HCEC 1CT (cell line): ENCODE measurements at regions not wholly inside any gene's neighbourhood (a gene's known extent, or its start where the extent isn't known, plus 50 kb on each side); places are given as distances from the start of the nearest gene placed in this dataset.

ENCODE experiments used
- DNase-seq: peaks from one replicate; pipeline ENCODE4 v3.0.0-alpha.2; 2017

DNA sequence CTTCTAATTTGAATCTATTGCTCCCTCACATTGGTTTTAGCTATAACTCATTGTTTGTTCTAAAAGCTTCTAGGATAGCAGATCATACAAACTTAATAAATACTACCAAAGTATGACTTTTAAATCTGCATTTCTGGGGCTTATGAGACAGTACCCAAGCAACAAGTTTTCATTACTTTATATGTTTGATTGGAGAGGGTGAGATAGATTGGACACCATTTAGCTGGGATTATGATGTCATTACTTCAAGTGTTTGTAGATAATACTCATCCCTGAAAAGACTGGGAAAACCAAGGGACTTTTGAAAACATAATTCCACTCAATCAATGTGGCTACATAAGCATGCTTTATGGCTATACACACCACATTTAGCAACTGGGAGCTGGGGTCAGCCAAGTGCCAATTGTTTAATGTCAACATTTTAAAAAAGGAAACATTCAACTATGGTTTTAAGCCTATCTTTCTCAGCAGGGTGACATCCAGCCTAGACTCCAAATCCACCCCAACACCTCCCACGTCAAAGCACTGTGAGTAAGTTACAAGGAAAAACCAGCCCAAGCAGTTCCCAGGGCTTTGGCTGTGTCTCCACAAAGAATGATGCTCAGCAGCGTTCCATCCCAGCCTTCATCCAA lies 119.9 kb downstream of the ETAA1 start:
- no peak for DNase-seq

- DNase-seq, result no peak
Observed at GRCh38 chr2:67522148-67522547, 125.0 kb downstream of the ETAA1 start.

- DNase-seq, result no peak
Observed at GRCh38 chr2:67524213-67524612, 127.1 kb downstream of the ETAA1 start.

DNA sequence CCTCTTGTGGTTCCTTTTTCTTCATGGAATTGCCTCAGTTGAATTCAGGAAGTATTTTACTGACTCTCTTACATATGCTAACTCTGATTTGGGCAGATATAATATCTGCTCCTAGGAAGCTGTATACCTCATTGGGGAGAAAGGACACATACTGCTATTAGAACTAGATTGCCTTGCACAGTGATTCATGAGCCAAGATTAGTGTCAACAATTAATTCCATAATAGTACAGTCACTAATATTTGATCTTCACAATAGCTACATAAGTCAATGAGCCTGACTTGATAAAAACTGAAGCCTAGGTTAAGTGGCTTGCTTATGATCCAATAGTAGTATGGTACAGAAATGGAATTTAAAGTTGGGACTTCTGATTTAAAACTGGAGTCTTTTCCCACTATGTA lies 127.6 kb downstream of the ETAA1 start:
- DNase-seq, result no peak

- DNase-seq, result peak; percentile 74
Observed at GRCh38 chr2:67526283-67526682, 129.2 kb downstream of the ETAA1 start.

DNA sequence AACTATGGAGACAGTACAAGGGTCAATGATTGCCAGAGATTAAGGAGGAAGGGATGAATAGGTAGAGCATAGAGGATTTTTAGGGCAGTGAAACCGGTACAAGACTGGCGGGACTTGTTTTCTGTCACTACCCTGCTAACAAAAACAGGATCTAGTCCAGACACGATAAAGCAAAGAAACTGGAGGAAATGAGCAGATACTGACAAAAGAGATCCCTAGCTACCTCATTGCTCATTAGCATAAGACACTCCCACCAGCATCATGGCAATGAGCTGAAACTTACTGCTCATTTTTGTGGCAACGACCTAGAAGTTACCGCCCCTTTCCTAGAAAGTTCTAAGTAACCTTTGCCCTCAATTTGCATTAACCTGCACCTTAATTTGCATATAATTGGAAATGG lies 131.2 kb downstream of the ETAA1 start:
- no peak for DNase-seq

DNA sequence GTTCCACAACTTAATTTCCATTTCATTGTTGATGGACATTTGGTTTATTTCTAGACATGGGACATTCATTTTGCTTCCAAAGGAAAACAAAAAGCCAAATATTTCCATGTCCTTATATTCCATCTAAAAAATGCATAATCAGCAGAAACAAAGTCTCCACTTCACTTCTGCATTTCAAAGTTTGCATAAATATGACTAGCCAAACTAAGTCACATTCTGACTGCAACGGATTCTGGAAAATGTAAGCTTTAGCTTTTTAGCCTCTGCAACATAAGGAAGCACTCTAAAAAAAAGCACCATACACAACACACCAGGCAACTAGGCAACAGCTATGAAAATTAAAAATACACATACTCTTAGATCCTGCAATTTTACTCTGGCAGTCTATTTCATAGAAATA lies 135.3 kb downstream of the ETAA1 start:
- no peak for DNase-seq

DNA sequence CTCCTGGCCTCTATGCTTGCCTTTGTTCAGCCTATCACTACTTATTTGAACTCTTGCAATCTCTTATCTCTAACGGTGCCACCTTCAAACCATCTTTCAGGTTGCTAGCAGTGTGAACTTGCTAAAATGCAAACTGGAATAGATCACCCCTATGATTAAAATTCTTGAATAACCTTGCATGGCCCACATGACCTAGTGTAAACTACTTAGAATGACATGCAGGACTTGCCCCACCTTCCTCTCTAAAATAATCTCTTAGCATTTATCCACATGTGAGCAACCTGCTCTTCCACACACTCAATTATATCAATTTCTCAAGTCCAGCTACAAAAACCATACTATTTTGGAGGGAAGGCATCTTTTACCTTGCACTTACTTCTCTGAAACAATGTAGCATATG lies 137.6 kb downstream of the ETAA1 start:
- DNase-seq, result no peak

DNA sequence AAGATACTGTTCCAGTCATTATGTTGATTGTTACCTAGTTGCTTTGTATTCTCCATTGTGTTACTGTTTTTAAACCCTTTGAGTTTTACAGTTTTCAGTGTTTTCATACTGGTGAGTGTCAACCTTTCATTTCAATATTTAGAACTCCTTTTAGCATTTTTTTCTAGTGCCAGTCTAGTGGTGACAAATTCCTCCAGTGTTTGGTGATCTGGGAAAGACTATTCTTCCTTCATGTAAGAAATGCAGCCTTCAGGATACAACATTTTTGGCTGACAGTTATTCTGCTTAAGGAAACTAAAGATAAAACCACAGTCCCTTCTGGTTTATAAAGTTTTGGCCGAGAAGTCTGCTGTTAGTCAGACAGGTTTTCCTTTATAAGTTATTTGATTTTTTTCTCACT lies 143.8 kb downstream of the ETAA1 start:
- DNase-seq, result no peak

DNA sequence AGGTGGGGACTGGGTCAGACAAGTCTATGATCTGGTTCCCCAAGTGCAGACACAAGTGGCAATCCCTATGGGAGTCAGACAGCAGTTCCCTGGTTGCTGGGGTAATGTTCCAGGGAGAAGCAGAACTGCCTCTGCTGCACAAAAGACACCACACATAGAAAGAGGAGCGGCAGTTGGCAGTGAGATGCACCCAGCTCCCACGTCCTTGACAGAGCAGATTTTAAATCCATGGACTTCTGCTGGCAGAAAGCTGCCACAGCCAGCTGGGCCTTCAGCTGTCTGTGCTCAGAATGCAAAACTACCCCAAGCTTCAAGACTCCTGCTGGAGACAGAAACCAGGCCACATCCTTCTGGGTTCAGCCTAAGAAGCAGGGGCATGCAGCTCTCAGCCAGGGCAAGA lies 147.2 kb downstream of the ETAA1 start:
- DNase-seq, result no peak

GRCh38 chr2:67548317-67549201 lies 151.4 kb downstream of the ETAA1 start:
- DNase-seq, result no peak

GRCh38 chr2:67559156-67559555 lies 162.0 kb downstream of the ETAA1 start:
- DNase-seq, result no peak

DNA sequence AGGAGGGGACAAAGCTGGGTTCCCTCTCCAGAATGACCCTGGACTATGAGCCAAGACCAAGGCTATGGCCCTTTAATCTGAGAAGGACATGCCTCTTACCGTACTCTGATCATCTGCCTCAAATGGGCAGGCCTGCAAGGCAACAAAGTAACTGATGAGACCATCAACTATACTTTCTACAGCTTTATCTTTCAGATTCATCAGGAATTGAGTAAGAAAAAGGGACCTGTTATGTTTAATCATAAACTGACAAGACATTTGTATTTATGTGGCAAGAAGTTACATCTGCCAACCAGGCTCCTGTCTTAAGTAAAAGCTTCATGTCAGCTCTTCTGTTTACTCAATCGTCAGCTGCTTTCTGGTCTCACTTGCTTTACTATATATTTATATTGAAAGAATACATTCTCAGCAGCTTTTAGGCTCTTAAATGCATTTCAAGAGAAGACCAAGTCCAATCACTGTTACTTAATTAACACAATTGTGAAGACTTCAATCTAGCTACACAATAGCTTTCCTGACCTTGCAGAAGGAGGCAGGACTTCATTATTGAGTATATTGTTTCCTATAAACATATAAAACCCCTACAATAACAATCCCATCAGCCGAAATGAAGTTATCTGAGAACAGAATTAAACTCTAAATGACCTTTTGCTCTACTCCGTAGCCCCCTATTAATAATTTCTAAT lies 163.8 kb downstream of the ETAA1 start:
- peak; percentile 27 for DNase-seq

DNA sequence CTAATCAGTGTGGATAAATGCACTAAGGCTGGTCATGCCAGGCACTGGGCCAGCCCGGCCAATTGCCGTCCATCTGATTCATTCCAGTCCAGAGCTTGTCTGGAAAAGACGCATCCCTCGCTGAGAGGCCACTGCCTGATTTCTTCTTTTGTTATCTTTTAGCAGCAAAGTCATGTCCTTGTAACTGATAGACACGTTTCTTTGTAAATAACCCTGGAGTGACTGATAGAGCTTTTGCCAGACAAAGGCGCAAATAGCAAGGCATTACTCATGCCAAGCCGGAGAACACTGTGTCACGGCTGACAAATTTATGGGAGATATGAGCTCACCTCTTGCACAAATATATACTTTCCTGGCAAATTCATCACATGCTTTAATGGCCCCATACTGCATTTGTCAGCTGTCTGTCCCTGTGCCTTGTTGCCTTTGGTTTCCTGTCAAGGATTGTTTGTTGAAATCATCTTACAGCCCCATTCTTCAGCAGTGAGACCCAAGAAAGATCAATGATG lies 164.4 kb downstream of the ETAA1 start:
- DNase-seq, result peak; percentile 80

- DNase-seq, result peak; percentile 73
Observed at GRCh38 chr2:67564076-67564475, 166.9 kb downstream of the ETAA1 start.

DNA sequence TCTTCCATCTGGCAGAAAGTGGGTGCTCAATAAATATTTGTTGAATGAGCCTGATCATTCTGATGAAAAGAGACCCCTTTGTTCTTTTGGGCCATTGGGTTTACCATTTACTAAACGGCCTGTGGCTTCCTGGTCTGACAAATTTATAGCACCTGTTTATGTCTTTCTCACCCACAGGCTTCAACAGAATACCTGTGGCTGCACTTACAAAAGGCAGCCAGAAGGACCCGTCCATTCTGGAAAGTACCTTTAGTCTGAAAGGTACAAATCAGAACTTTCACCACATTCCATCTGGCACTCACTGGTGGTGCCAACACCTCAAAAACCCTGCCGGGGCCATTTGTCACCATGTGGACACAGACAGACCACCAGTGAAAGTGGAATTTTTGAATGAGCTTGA lies 167.5 kb downstream of the ETAA1 start:
- no peak for DNase-seq

DNA sequence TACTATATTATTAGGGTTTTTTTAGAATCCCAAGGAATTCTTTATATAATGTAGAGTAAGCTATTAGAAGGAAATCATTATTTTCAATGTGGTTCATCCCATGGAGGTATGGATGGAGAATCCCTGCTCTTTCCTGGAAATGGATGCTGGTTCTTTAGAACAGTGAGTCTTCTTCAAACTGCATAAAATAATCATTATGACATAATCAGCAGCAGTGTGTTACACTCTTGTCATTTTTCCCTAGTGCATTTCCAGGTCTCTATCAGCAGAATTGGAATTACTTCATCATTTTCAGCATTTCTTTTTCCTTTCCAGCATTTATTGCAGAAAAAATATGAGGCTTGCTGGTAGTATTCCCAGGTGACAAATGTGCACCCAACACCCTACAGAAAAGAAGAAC lies 168.1 kb downstream of the ETAA1 start:
- no peak for DNase-seq

DNA sequence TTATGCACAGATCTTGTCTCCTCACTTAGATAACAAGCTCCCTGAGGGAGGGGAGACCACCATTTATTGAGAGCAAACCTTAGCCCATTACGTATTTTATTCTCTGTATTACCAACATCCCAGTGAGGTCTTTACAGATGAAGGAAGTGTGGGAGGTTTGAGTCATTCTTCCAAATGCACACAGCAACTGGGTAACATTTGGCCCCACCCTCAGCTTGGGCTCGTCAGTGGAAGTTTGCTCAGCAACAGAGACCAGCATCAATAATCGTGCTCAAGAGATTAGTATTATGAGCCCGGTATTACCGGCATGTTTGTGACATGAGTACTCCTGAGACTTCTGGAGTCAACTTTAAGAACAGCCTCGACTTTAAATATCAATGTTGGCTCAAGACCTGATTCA lies 168.6 kb downstream of the ETAA1 start:
- peak; percentile 73 for DNase-seq

DNA sequence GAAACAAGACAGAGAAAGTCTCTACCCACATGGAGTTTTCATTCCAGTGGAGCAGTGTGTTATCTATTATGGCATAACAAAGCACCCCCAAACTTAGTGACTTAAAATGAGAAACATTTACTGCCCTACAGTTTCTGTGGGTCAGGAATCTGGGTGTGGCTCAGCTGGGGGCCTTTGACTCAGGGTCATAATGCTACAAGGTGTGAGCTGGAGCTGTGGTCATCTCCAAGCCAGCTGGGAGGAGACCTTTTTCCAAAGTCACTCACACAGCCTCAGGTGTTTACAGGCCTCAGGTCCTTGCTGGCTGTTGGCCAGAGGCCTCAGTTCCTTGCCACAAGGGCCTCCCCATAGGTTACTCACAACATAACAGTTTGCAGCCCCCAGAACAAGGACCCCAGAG lies 169.2 kb downstream of the ETAA1 start:
- DNase-seq, result peak; percentile 39

GRCh38 chr2:67566958-67567635 lies 170.0 kb downstream of the ETAA1 start:
- peak; percentile 35 for DNase-seq

DNA sequence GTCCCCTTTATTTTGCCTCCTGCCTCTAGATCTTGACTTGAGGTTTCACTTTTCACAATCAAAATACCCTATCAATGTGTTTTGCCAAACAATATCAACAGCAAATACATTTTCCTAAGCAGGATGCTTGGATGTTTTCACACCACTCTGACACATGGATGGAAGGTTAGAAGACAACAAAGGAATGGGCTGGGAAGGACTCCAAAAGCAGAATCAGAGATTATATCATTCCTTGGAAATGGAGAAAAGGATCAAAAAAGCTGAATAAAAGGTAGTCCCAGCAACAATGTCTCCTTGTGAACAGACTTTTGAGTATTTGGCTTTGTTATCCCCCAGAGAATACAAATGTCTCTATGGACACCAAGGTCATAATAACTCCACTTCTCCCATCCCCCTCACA lies 170.8 kb downstream of the ETAA1 start:
- DNase-seq, result no peak

- DNase-seq, result no peak
Observed at GRCh38 chr2:67570611-67571010, 173.5 kb downstream of the ETAA1 start.
